Keratinocyte (primary cell): ENCODE measurements at regions not wholly inside any gene's neighbourhood (a gene's known extent, or its start where the extent isn't known, plus 50 kb on each side); places are given as distances from the start of the nearest gene placed in this dataset.
"Not testable (repeated sequence)": the region's sequence is repeated elsewhere in the genome, so short reads cannot be mapped to it uniquely, and the experiment has no call there.

Source experiments
- DNase-seq: peaks from one replicate; pipeline ENCODE4 v3.0.0-alpha.2; 2011; ENCODE audit warnings: low read depth, missing footprints, low spot score
- FAIRE-seq: peaks from 2 replicates; lab custom pipeline; 2011; peaks lifted over from hg19 to GRCh38; lab: Jason Lieb, UNC
- H2AFZ ChIP-seq: 2 replicates; pipeline ENCODE4 v1.6.0; 2012; ENCODE audit warnings: low read length, control low read depth, inconsistent platforms; ENCODE audit not compliant: control insufficient read depth
- H3K27ac ChIP-seq: 2 replicates; pipeline ENCODE4 v1.5.1; 2011; ENCODE audit warnings: low read length; ENCODE audit not compliant: control insufficient read depth, insufficient read depth
- H3K27me3 ChIP-seq: 3 replicates; pipeline ENCODE4 v1.6.0; 2011; ENCODE audit warnings: low read length; ENCODE audit not compliant: control insufficient read depth, insufficient read depth; ENCODE audit errors: extremely low read depth
- H3K36me3 ChIP-seq, 2 experiments: 2 replicates in 1 of 2; 3 replicates in 1 of 2; pipeline ENCODE4 v1.5.1; 2011; ENCODE audit warnings: low read length in 2 of 2, mild to moderate bottlenecking in 1 of 2; ENCODE audit not compliant: control insufficient read depth in 2 of 2, insufficient read depth in 2 of 2; ENCODE audit errors: extremely low read depth in 1 of 2
- H3K4me1 ChIP-seq: 3 replicates; pipeline ENCODE4 v1.5.1; 2011; ENCODE audit warnings: low read length; ENCODE audit not compliant: control insufficient read depth, insufficient read depth; ENCODE audit errors: extremely low read depth
- H3K4me2 ChIP-seq: 3 replicates; pipeline ENCODE4 v1.6.0; 2011; ENCODE audit warnings: low read depth, low read length; ENCODE audit not compliant: control insufficient read depth, insufficient read depth; ENCODE audit errors: extremely low read depth
- H3K4me3 ChIP-seq, 3 experiments: fragments of 200-600 bp in 1 of 3; sonication (generic) in 1 of 3; 2 replicates in 2 of 3; 3 replicates in 1 of 3; pipeline ENCODE4 v1.5.1; 2011 to 2016; ENCODE audit warnings: low read length in 3 of 3, mild to moderate bottlenecking in 3 of 3, control low read depth in 2 of 3, inconsistent platforms in 1 of 3, low read depth in 1 of 3, mixed read lengths in 1 of 3, mixed run types in 1 of 3, moderate library complexity in 1 of 3; ENCODE audit not compliant: control insufficient read depth in 2 of 3, insufficient read depth in 2 of 3; ENCODE audit errors: extremely low read depth in 1 of 3
- H3K79me2 ChIP-seq: 2 replicates; pipeline ENCODE4 v1.6.0; 2012; ENCODE audit warnings: low read length; ENCODE audit not compliant: control insufficient read depth, insufficient read depth
- H3K9ac ChIP-seq: 3 replicates; pipeline ENCODE4 v1.6.0; 2011; ENCODE audit warnings: low read length; ENCODE audit not compliant: control insufficient read depth, insufficient read depth; ENCODE audit errors: extremely low read depth
- H3K9me1 ChIP-seq: 3 replicates; pipeline ENCODE4 v1.6.0; 2011; ENCODE audit warnings: low read length; ENCODE audit not compliant: control insufficient read depth, insufficient read depth; ENCODE audit errors: extremely low read depth
- H3K9me3 ChIP-seq: 2 replicates; pipeline ENCODE4 v1.5.1; 2012; ENCODE audit warnings: low read depth, low read length; ENCODE audit not compliant: control insufficient read depth
- H4K20me1 ChIP-seq: 3 replicates; pipeline ENCODE4 v1.6.0; 2011; ENCODE audit warnings: low read length; ENCODE audit not compliant: control insufficient read depth, insufficient read depth; ENCODE audit errors: extremely low read depth
- dilution Hi-C: fragments of 300-500 bp; cut with MboI; formaldehyde crosslinking; loops from one replicate; pipeline ENCODE4 v1.7.0; 2020; ENCODE audit warnings: low sequenced_read_pairs; ENCODE audit not compliant: extremely low pct_ligation_motif_present

- dilution Hi-C loops, H3K9me1 ChIP-seq, H3K36me3 ChIP-seq, H3K4me2 ChIP-seq, H3K4me1 ChIP-seq, H3K79me2 ChIP-seq, H3K27me3 ChIP-seq, H3K4me3 ChIP-seq, H3K9me3 ChIP-seq, H3K9ac ChIP-seq, H2AFZ ChIP-seq, FAIRE-seq, DNase-seq, H3K27ac ChIP-seq, H4K20me1 ChIP-seq: not testable (repeated sequence)
These were observed 63.2 kb upstream of the FAM153A start for GRCh38 chr5:177845906-177846305.

- FAIRE-seq, H3K36me3 ChIP-seq, H3K4me1 ChIP-seq, H4K20me1 ChIP-seq, H3K9ac ChIP-seq, H3K27ac ChIP-seq, H3K27me3 ChIP-seq, H3K79me2 ChIP-seq, H2AFZ ChIP-seq, DNase-seq, H3K4me3 ChIP-seq, dilution Hi-C loops, H3K4me2 ChIP-seq, H3K9me1 ChIP-seq, H3K9me3 ChIP-seq: not testable (repeated sequence)
These were observed 53.5 kb upstream of the FAM153A start for GRCh38 chr5:177836191-177836590.
